ENCODE measurements at regions not wholly inside any gene's neighbourhood (a gene's known extent, or its start where the extent isn't known, plus 50 kb on each side); places are given as distances from the start of the nearest gene placed in this dataset.
"Not testable (repeated sequence)": the region's sequence is repeated elsewhere in the genome, so short reads cannot be mapped to it uniquely, and the experiment has no call there.

- no peak for DNase-seq
These were observed 764.5 kb downstream of the TRAM1L1 start for GRCh38 chr4:116320859-116321258.

- DNase-seq = no peak
These were observed 781.6 kb downstream of the TRAM1L1 start for GRCh38 chr4:116303736-116304188.

- DNase-seq = no peak
These were observed 782.2 kb downstream of the TRAM1L1 start for GRCh38 chr4:116302990-116303735.

GRCh38 chr4:116275006-116275405 lies 810.4 kb downstream of the TRAM1L1 start:
- DNase-seq = no peak

- no peak for DNase-seq
These were observed 813.0 kb downstream of the TRAM1L1 start for GRCh38 chr4:116272336-116272735.

GRCh38 chr4:116260931-116261330 lies 824.4 kb downstream of the TRAM1L1 start:
- not testable (repeated sequence) for DNase-seq

GRCh38 chr4:116244771-116245170 lies 840.6 kb downstream of the TRAM1L1 start:
- no peak for DNase-seq

- no peak for DNase-seq
These were observed 841.9 kb downstream of the TRAM1L1 start for GRCh38 chr4:116243431-116243830.

- no peak for DNase-seq
These were observed 851.4 kb downstream of the TRAM1L1 start for GRCh38 chr4:116233971-116234370.

- not testable (repeated sequence) for DNase-seq
These were observed 853.4 kb downstream of the TRAM1L1 start for GRCh38 chr4:116231999-116232398.

GRCh38 chr4:116229420-116229819 lies 856.0 kb downstream of the TRAM1L1 start:
- no peak for DNase-seq

- DNase-seq = no peak
These were observed 862.2 kb downstream of the TRAM1L1 start for GRCh38 chr4:116223040-116223732.

- DNase-seq = no peak
These were observed 867.6 kb downstream of the TRAM1L1 start for GRCh38 chr4:116217781-116218180.

- no peak for DNase-seq
These were observed 869.8 kb downstream of the TRAM1L1 start for GRCh38 chr4:116215622-116216021.

- no peak for DNase-seq
These were observed 882.9 kb downstream of the TRAM1L1 start for GRCh38 chr4:116202524-116202923.

- no peak for DNase-seq
These were observed 888.0 kb downstream of the TRAM1L1 start for GRCh38 chr4:116197317-116197809.

- DNase-seq = no peak
These were observed 902.1 kb downstream of the TRAM1L1 start for GRCh38 chr4:116183241-116183640.

GRCh38 chr4:116180157-116180601 lies 905.2 kb downstream of the TRAM1L1 start:
- peak; percentile 11 for DNase-seq

- DNase-seq = not testable (repeated sequence)
These were observed 934.0 kb downstream of the TRAM1L1 start for GRCh38 chr4:116151371-116151770.

- no peak for DNase-seq
These were observed 935.2 kb downstream of the TRAM1L1 start for GRCh38 chr4:116150152-116150551.

GRCh38 chr4:116143198-116143597 lies 942.2 kb downstream of the TRAM1L1 start:
- DNase-seq = no peak

- DNase-seq = no peak
These were observed 952.4 kb downstream of the TRAM1L1 start for GRCh38 chr4:116132946-116133345.

- no peak for DNase-seq
These were observed 958.6 kb downstream of the TRAM1L1 start for GRCh38 chr4:116126794-116127193.

Measured in renal pelvis (tissue), 1 donor.